ENCODE measurements at regions not wholly inside any gene's neighbourhood (a gene's known extent, or its start where the extent isn't known, plus 50 kb on each side); places are given as distances from the start of the nearest gene placed in this dataset.

- Mint-ChIP-seq H3K27ac (no peak overlapping the region), H3K27me3 (no peaks in the 10 kb centered on the region), H3K36me3 (no peaks in the 10 kb centered on the region), H3K4me1 (peaks cover 0 to 1% (median 0%) of the 10 kb centered on the region in 7 donors), H3K4me3 (no peak overlapping the region), H3K9me3 (peaks cover 0 to 18% (median 3%) of the 10 kb centered on the region in 11 donors)
- no peak overlapping the region for H3K27ac ChIP-seq (ENCODE audit: low read depth, low read length)
- no peaks in the 10 kb centered on the region for H3K9me3 ChIP-seq (ENCODE audit: control insufficient read depth in 2 of 3, low read length in 3 of 3)
- ChIA-PET POLR2A (no interaction called here), CTCF (no interaction called here)
- intact Hi-C loops (cut with micrococcal nuclease), result no loop called here
- H3K36me3 ChIP-seq (ENCODE audit: control insufficient read depth in 2 of 3, insufficient read depth in 3 of 3, low read length in 3 of 3), result no peaks in the 10 kb centered on the region
- ATAC-seq (no peak), DNase-seq (no peak)
- H3K4me1 ChIP-seq (ENCODE audit: control insufficient read depth in 2 of 2, insufficient read depth in 2 of 2, low read length in 2 of 2), result no peaks in the 10 kb centered on the region
- no peaks in the 10 kb centered on the region for H3K27me3 ChIP-seq (ENCODE audit: control insufficient read depth in 2 of 2, insufficient read depth in 2 of 2, low read length in 2 of 2)
- no peak overlapping the region for H3K4me3 ChIP-seq (ENCODE audit: low read length)
Observed at GRCh38 chr4:19703391-19703790, 548.3 kb upstream of the SLIT2 start.

- POLR2A ChIA-PET, result no interaction called here
- H3K4me3 Mint-ChIP-seq, result no peak overlapping the region
- H3K27me3 Mint-ChIP-seq, result no peaks in the 10 kb centered on the region
- H3K27me3 ChIP-seq (ENCODE audit: control insufficient read depth in 2 of 2, insufficient read depth in 2 of 2, low read length in 2 of 2), result no peaks in the 10 kb centered on the region
- ATAC-seq (no peak), DNase-seq (no peak)
- H3K9me3 ChIP-seq (ENCODE audit: control insufficient read depth in 2 of 3, low read length in 3 of 3), result no peaks in the 10 kb centered on the region
- CTCF ChIA-PET, result no interaction called here
- H3K4me3 ChIP-seq (ENCODE audit: low read length), result no peak overlapping the region
- no peak overlapping the region for H3K27ac ChIP-seq (ENCODE audit: low read depth, low read length)
- no peak overlapping the region for H3K27ac Mint-ChIP-seq
- intact Hi-C loops (cut with micrococcal nuclease), result no loop called here
- H3K4me1 Mint-ChIP-seq, result peaks cover 0 to 1% (median 0%) of the 10 kb centered on the region in 7 donors
- H3K9me3 Mint-ChIP-seq, result peaks cover 3 to 22% (median 5%) of the 10 kb centered on the region in 11 donors
- H3K4me1 ChIP-seq (ENCODE audit: control insufficient read depth in 2 of 2, insufficient read depth in 2 of 2, low read length in 2 of 2), result no peaks in the 10 kb centered on the region
- no peaks in the 10 kb centered on the region for H3K36me3 ChIP-seq (ENCODE audit: control insufficient read depth in 2 of 3, insufficient read depth in 3 of 3, low read length in 3 of 3)
- H3K36me3 Mint-ChIP-seq, result no peaks in the 10 kb centered on the region
Observed at GRCh38 chr4:19700992-19701391, 550.7 kb upstream of the SLIT2 start.

- H3K4me1 ChIP-seq (ENCODE audit: control insufficient read depth in 2 of 2, insufficient read depth in 2 of 2, low read length in 2 of 2), result no peaks in the 10 kb centered on the region
- no peak for DNase-seq
- no peak for ATAC-seq
- no peak overlapping the region for H3K27ac Mint-ChIP-seq
- H3K27ac ChIP-seq (ENCODE audit: low read depth, low read length), result no peak overlapping the region
- H3K4me3 ChIP-seq (ENCODE audit: low read length), result no peak overlapping the region
- H3K4me3 Mint-ChIP-seq, result no peak overlapping the region
- H3K27me3 Mint-ChIP-seq, result no peaks in the 10 kb centered on the region
- no peaks in the 10 kb centered on the region for H3K27me3 ChIP-seq (ENCODE audit: control insufficient read depth in 2 of 2, insufficient read depth in 2 of 2, low read length in 2 of 2)
- H3K36me3 Mint-ChIP-seq, result no peaks in the 10 kb centered on the region
- CTCF ChIA-PET, result no interaction called here
- peaks cover 0 to 1% (median 0%) of the 10 kb centered on the region in 7 donors for H3K4me1 Mint-ChIP-seq
- no peaks in the 10 kb centered on the region for H3K9me3 ChIP-seq (ENCODE audit: control insufficient read depth in 2 of 3, low read length in 3 of 3)
- no peaks in the 10 kb centered on the region for H3K36me3 ChIP-seq (ENCODE audit: control insufficient read depth in 2 of 3, insufficient read depth in 3 of 3, low read length in 3 of 3)
- POLR2A ChIA-PET, result no interaction called here
- H3K9me3 Mint-ChIP-seq, result peaks cover 0 to 17% (median 5%) of the 10 kb centered on the region in 11 donors
- intact Hi-C loops (cut with micrococcal nuclease), result no loop called here
Observed at GRCh38 chr4:19698961-19699360, 552.7 kb upstream of the SLIT2 start.

- Histone ChIP-seq H3K9me3 (ENCODE audit: control insufficient read depth in 2 of 3, low read length in 3 of 3) (no peaks in the 10 kb centered on the region), H3K36me3 (ENCODE audit: control insufficient read depth in 2 of 3, insufficient read depth in 3 of 3, low read length in 3 of 3) (no peaks in the 10 kb centered on the region), H3K27ac (ENCODE audit: low read depth, low read length) (no peak overlapping the region), H3K4me1 (ENCODE audit: control insufficient read depth in 2 of 2, insufficient read depth in 2 of 2, low read length in 2 of 2) (no peaks in the 10 kb centered on the region), H3K4me3 (ENCODE audit: low read length) (no peak overlapping the region), H3K27me3 (ENCODE audit: control insufficient read depth in 2 of 2, insufficient read depth in 2 of 2, low read length in 2 of 2) (no peaks in the 10 kb centered on the region)
- Mint-ChIP-seq H3K27ac (no peak overlapping the region), H3K36me3 (peaks cover 0 to 4% (median 0%) of the 10 kb centered on the region in 5 donors), H3K4me1 (no peaks in the 10 kb centered on the region), H3K9me3 (peaks cover 2 to 13% (median 8%) of the 10 kb centered on the region in 11 donors), H3K4me3 (no peak overlapping the region), H3K27me3 (no peaks in the 10 kb centered on the region)
- intact Hi-C loops (cut with micrococcal nuclease), result no loop called here
- no peak for ATAC-seq
- ChIA-PET CTCF (no interaction called here), POLR2A (no interaction called here)
- DNase-seq, result no peak
Observed at GRCh38 chr4:19694812-19695211, 556.9 kb upstream of the SLIT2 start.

GRCh38 chr4:19693936-19694570 is 557.7 kb upstream of the SLIT2 start:
- H3K36me3 Mint-ChIP-seq, result peaks cover 0 to 4% (median 0%) of the 10 kb centered on the region in 5 donors
- Histone ChIP-seq H3K27me3 (ENCODE audit: control insufficient read depth in 2 of 2, insufficient read depth in 2 of 2, low read length in 2 of 2) (no peaks in the 10 kb centered on the region), H3K36me3 (ENCODE audit: control insufficient read depth in 2 of 3, insufficient read depth in 3 of 3, low read length in 3 of 3) (no peaks in the 10 kb centered on the region), H3K9me3 (ENCODE audit: control insufficient read depth in 2 of 3, low read length in 3 of 3) (no peaks in the 10 kb centered on the region), H3K27ac (ENCODE audit: low read depth, low read length) (no peak overlapping the region), H3K4me3 (ENCODE audit: low read length) (no peak overlapping the region), H3K4me1 (ENCODE audit: control insufficient read depth in 2 of 2, insufficient read depth in 2 of 2, low read length in 2 of 2) (no peaks in the 10 kb centered on the region)
- H3K27ac Mint-ChIP-seq, result no peak overlapping the region
- ChIA-PET CTCF (no interaction called here), POLR2A (no interaction called here)
- no peak for ATAC-seq
- H3K9me3 Mint-ChIP-seq, result peaks cover 2 to 18% (median 11%) of the 10 kb centered on the region in 11 donors
- H3K4me1 Mint-ChIP-seq, result no peaks in the 10 kb centered on the region
- no peak overlapping the region for H3K4me3 Mint-ChIP-seq
- intact Hi-C loops (cut with micrococcal nuclease), result no loop called here
- DNase-seq, result no peak
- no peaks in the 10 kb centered on the region for H3K27me3 Mint-ChIP-seq

- Histone ChIP-seq H3K9me3 (ENCODE audit: control insufficient read depth in 2 of 3, low read length in 3 of 3) (no peaks in the 10 kb centered on the region), H3K36me3 (ENCODE audit: control insufficient read depth in 2 of 3, insufficient read depth in 3 of 3, low read length in 3 of 3) (no peaks in the 10 kb centered on the region), H3K4me3 (ENCODE audit: low read length) (no peak overlapping the region), H3K27ac (ENCODE audit: low read depth, low read length) (no peak overlapping the region), H3K4me1 (ENCODE audit: control insufficient read depth in 2 of 2, insufficient read depth in 2 of 2, low read length in 2 of 2) (no peaks in the 10 kb centered on the region), H3K27me3 (ENCODE audit: control insufficient read depth in 2 of 2, insufficient read depth in 2 of 2, low read length in 2 of 2) (no peaks in the 10 kb centered on the region)
- Mint-ChIP-seq H3K4me3 (no peak overlapping the region), H3K4me1 (no peaks in the 10 kb centered on the region), H3K9me3 (peaks cover 3 to 17% (median 11%) of the 10 kb centered on the region in 11 donors), H3K27me3 (no peaks in the 10 kb centered on the region), H3K27ac (no peak overlapping the region), H3K36me3 (peaks cover 0 to 4% (median 0%) of the 10 kb centered on the region in 5 donors)
- intact Hi-C loops (cut with micrococcal nuclease), result no loop called here
- CTCF ChIA-PET, result no interaction called here
- no peak for ATAC-seq
- no peak for DNase-seq
- POLR2A ChIA-PET, result no interaction called here
Observed at GRCh38 chr4:19689511-19689910, 562.2 kb upstream of the SLIT2 start.

- Mint-ChIP-seq H3K27ac (no peak overlapping the region), H3K4me3 (no peak overlapping the region), H3K27me3 (no peaks in the 10 kb centered on the region), H3K36me3 (no peaks in the 10 kb centered on the region), H3K4me1 (no peaks in the 10 kb centered on the region), H3K9me3 (peaks cover 2 to 17% (median 8%) of the 10 kb centered on the region in 11 donors)
- ChIA-PET POLR2A (no interaction called here), CTCF (no interaction called here)
- Histone ChIP-seq H3K4me3 (ENCODE audit: low read length) (no peak overlapping the region), H3K27me3 (ENCODE audit: control insufficient read depth in 2 of 2, insufficient read depth in 2 of 2, low read length in 2 of 2) (no peaks in the 10 kb centered on the region), H3K4me1 (ENCODE audit: control insufficient read depth in 2 of 2, insufficient read depth in 2 of 2, low read length in 2 of 2) (no peaks in the 10 kb centered on the region), H3K9me3 (ENCODE audit: control insufficient read depth in 2 of 3, low read length in 3 of 3) (no peaks in the 10 kb centered on the region), H3K27ac (ENCODE audit: low read depth, low read length) (no peak overlapping the region), H3K36me3 (ENCODE audit: control insufficient read depth in 2 of 3, insufficient read depth in 3 of 3, low read length in 3 of 3) (no peaks in the 10 kb centered on the region)
- intact Hi-C loops (cut with micrococcal nuclease), result no loop called here
- DNase-seq, result no peak
- no peak for ATAC-seq
Observed at GRCh38 chr4:19686456-19686855, 565.2 kb upstream of the SLIT2 start.
